Upper lobe of right lung (tissue), 1 donor: ENCODE measurements at regions not wholly inside any gene's neighbourhood (a gene's known extent, or its start where the extent isn't known, plus 50 kb on each side); places are given as distances from the start of the nearest gene placed in this dataset.
"Not testable (repeated sequence)": the region's sequence is repeated elsewhere in the genome, so short reads cannot be mapped to it uniquely, and the experiment has no call there.

Experiments
- ATAC-seq: fragments of 200-7000 bp; cut with Tn5 transposase; one replicate; pipeline ENCODE4 v1.9.1; 2020; ENCODE audit warnings: mild to moderate bottlenecking, moderate library complexity
- DNase-seq: peaks from one replicate; pipeline ENCODE4 v3.0.0-alpha.2; 2020
- H3K27ac ChIP-seq: fragments of 200-600 bp; one replicate; pipeline ENCODE4 v1.8.0; 2022
- H3K27me3 ChIP-seq: fragments of 200-600 bp; one replicate; pipeline ENCODE4 v1.8.0; 2022; ENCODE audit warnings: mild to moderate bottlenecking
- H3K36me3 ChIP-seq: fragments of 200-600 bp; one replicate; pipeline ENCODE4 v1.8.0; 2022
- H3K4me1 ChIP-seq: fragments of 200-600 bp; one replicate; pipeline ENCODE4 v1.8.0; 2022
- H3K4me3 ChIP-seq: fragments of 200-600 bp; one replicate; pipeline ENCODE4 v1.8.0; 2022; ENCODE audit warnings: mild to moderate bottlenecking
- H3K9me3 ChIP-seq: fragments of 200-600 bp; one replicate; pipeline ENCODE4 v1.8.0; 2022
- CTCF ChIP-seq: fragments of 200-600 bp; IDR thresholded peaks from one replicate; pipeline ENCODE4 v1.8.0; 2022; ENCODE audit warnings: antibody characterized with exemption
- intact Hi-C: fragments of 100-400 bp; cut with DNase I; formaldehyde crosslinking; loops from one replicate; pipeline ENCODE4 v1.11.0; 2022
- donor health status: DM: no; HTN: yes; CAD: no; lungs with severe emphysema.

GRCh38 chr5:17413691-17414090 is 84.3 kb upstream of the TAF11L2 start:
- H3K4me1 ChIP-seq: no peaks in the 10 kb centered on the region
- intact Hi-C loops: no loop called here

GRCh38 chr5:17415321-17415758 is 82.7 kb upstream of the TAF11L2 start:
- Histone ChIP-seq H3K4me3 (no peak overlapping the region), H3K4me1 (no peaks in the 10 kb centered on the region), H3K27ac (no peak overlapping the region), H3K9me3 (no peaks in the 10 kb centered on the region), H3K36me3 (no peaks in the 10 kb centered on the region), H3K27me3 (no peaks in the 10 kb centered on the region)
- intact Hi-C loops: no loop called here
- ATAC-seq (no peak), DNase-seq (no peak)
- TF ChIP-seq CTCF: no peak

More at GRCh38 chr5:17413691-17414090, 84.3 kb upstream of the TAF11L2 start:
- Histone ChIP-seq H3K27me3 (no peaks in the 10 kb centered on the region), H3K36me3 (no peaks in the 10 kb centered on the region), H3K4me3 (no peak overlapping the region), H3K27ac (no peak overlapping the region), H3K9me3 (no peaks in the 10 kb centered on the region)
- ATAC-seq (no peak), DNase-seq (no peak)
- no peak for TF ChIP-seq CTCF

GRCh38 chr5:17416374-17416773 is 81.7 kb upstream of the TAF11L2 start:
- DNase-seq, H3K36me3 ChIP-seq, H3K4me3 ChIP-seq, H3K27me3 ChIP-seq, H3K4me1 ChIP-seq, ATAC-seq, intact Hi-C loops, H3K9me3 ChIP-seq, H3K27ac ChIP-seq: not testable (repeated sequence)

GRCh38 chr5:17424674-17425073 is 73.4 kb upstream of the TAF11L2 start:
- Histone ChIP-seq H3K27me3 (no peaks in the 10 kb centered on the region), H3K9me3 (no peaks in the 10 kb centered on the region), H3K27ac (no peak overlapping the region), H3K4me3 (no peak overlapping the region), H3K36me3 (no peaks in the 10 kb centered on the region), H3K4me1 (no peaks in the 10 kb centered on the region)
- no peak for DNase-seq
- intact Hi-C loops: no loop called here
- no peak for ATAC-seq
- TF ChIP-seq CTCF: no peak

GRCh38 chr5:17425385-17426070 is 72.5 kb upstream of the TAF11L2 start:
- intact Hi-C loops: no loop called here
- no peaks in the 10 kb centered on the region for H3K9me3 ChIP-seq

More at GRCh38 chr5:17425385-17426070, 72.5 kb upstream of the TAF11L2 start:
- Histone ChIP-seq H3K4me3 (no peak overlapping the region), H3K36me3 (no peaks in the 10 kb centered on the region), H3K4me1 (no peaks in the 10 kb centered on the region), H3K27me3 (no peaks in the 10 kb centered on the region), H3K27ac (no peak overlapping the region)
- ATAC-seq: no peak
- no peak for DNase-seq
- TF ChIP-seq CTCF: no peak
